NCI-H82 treated with DMSO at 0.1 percent for 48 hours (cell line): ENCODE measurements at regions not wholly inside any gene's neighbourhood (a gene's known extent, or its start where the extent isn't known, plus 50 kb on each side); places are given as distances from the start of the nearest gene placed in this dataset.
"Not testable (repeated sequence)": the region's sequence is repeated elsewhere in the genome, so short reads cannot be mapped to it uniquely, and the experiment has no call there.

ENCODE experiments used
- DNase-seq: peaks from one replicate; lab custom pipeline; 2025; ENCODE audit not compliant: unreplicated experiment; lab: John Stamatoyannopoulos, UW

- no peak for DNase-seq
Observed at GRCh38 chr10:45246522-45246921, 68.9 kb downstream of the OR13A1 start.

GRCh38 chr10:45249978-45250693 is 65.3 kb downstream of the OR13A1 start:
- peak; percentile 13 for DNase-seq

GRCh38 chr10:45250694-45251075 is 64.7 kb downstream of the OR13A1 start:
- not testable (repeated sequence) for DNase-seq
